ENCODE measurements at regions not wholly inside any gene's neighbourhood (a gene's known extent, or its start where the extent isn't known, plus 50 kb on each side); places are given as distances from the start of the nearest gene placed in this dataset.

- no peak for DNase-seq
These were observed 57.5 kb downstream of the OSR1 start for GRCh38 chr2:19300961-19301360.

- DNase-seq = no peak
These were observed 58.9 kb downstream of the OSR1 start for GRCh38 chr2:19299522-19299921.

DNA sequence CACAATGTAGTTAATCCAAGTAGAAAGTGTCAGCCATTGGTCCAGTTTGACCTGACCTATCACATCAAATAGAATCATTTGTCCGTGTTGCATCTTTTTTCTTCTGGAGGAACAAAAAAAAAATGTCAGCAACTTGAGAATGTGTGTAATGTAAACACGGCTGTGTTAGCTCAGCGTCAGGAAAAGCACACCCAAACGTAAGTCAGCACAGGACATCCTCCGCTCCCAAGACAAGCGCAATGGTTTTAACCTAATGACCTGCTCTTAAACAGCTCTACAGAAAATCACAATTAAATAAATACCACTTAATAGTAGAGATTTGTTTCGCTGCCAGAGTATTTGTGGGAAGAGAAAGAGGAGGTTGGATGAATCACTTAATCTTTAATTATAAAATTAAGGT lies 59.4 kb downstream of the OSR1 start:
- DNase-seq = no peak

DNA sequence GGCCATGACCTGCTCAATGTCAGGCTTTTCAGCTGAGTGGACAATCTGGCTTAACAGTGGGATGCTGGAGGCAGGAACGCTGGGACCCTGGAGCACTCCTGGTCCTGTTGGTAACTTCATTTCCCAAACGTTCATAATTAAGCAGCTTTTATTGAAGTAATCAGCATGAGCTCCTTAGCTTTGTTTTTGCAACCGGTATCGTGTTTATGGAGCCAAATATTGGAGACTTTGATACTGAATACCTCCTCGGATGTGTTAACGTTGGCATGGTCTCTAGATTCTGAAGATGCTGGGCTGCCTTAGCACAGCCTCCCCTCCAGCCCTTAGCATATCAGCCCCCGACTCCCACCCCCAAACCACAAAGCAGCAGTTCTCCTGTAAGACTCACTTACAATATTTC lies 60.7 kb downstream of the OSR1 start:
- no peak for DNase-seq

GRCh38 chr2:19295998-19296502 lies 62.4 kb downstream of the OSR1 start:
- DNase-seq = no peak

DNA sequence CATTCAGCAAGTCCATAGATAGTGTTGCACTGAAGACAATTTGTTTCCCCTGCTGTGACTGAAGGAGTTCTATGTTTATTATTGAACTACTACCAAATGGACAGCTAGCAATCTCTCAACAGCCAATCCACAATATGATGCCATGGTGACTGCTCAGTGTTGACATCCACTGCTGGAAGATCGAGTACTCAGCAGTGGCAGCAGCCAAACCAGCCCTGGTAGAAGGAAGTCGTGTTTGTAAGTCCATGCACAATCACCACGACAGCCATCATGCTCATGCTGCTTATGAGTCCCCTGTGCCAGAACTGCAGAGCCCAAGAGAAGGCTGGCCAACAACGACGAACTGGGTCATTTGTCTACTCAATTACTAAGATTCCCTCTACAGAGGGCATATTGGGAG lies 66.4 kb downstream of the OSR1 start:
- no peak for DNase-seq

GRCh38 chr2:19288291-19288690 lies 70.1 kb downstream of the OSR1 start:
- no peak for DNase-seq

GRCh38 chr2:19287324-19287723 lies 71.1 kb downstream of the OSR1 start:
- no peak for DNase-seq

DNA sequence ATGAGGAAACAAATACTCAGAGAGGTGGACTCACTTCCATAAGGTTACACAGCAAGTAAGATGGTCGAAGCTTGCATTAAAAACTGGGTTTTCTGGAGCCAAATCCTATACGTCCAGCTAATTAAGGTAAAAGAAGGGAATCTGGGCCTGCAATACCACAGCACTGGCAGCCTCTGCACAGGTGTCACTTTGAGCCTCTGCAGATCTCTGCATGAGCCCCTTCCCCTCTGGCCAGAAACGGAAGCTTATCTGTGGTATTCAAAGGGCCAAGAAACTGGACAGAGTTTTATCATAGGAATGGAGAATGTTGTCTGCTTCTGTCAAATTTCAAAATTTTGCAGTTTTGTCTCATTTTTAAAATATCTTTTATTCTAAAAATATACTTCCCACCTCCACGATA lies 76.1 kb downstream of the OSR1 start:
- no peak for DNase-seq

DNA sequence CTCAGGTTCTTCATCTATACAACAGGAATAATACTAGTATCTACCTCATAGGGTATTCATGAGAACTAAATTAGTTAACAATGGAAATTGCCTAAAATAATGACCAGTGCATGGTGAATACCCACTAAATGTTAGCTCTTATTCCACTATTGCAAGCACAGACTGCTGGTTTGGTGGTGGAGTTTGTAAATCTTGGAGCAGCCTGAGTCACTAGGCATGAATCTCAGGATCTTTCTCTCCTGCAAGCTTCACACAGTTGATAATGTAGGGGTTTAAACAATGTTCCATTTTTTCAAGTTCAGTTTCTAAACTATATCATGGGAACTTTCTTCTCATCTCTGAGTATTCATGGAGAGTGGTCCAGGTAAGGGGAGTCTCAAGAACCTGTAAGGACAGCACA lies 84.0 kb downstream of the OSR1 start:
- no peak for DNase-seq

- no peak for DNase-seq
These were observed 85.4 kb downstream of the OSR1 start for GRCh38 chr2:19272941-19273470.

GRCh38 chr2:19272039-19272438 lies 86.4 kb downstream of the OSR1 start:
- DNase-seq = no peak

- DNase-seq = no peak
These were observed 93.6 kb downstream of the OSR1 start for GRCh38 chr2:19264852-19265251.

DNA sequence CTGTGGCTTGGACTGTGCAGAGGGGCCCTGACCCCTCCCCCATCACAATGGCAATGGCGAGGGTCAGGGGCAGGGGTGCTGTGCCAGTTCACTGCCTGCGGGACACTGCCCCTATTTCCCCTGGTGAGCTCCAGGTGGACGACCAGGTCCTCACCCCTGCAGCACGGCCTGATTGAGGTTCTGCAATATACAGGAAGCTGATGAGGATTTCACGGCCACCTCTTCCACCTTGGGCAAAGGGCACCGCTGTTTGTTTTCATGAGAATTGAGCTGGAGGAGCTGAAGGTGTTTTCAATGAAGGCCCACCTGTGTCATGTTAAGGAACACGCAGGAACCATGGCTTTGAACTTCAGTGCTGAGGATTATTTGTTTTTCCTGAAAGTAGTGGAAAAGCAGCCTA lies 96.3 kb downstream of the OSR1 start:
- no peak for DNase-seq

- no peak for DNase-seq
These were observed 97.4 kb downstream of the OSR1 start for GRCh38 chr2:19261061-19261460.

GRCh38 chr2:19256121-19256601 lies 102.3 kb downstream of the OSR1 start:
- no peak for DNase-seq

DNA sequence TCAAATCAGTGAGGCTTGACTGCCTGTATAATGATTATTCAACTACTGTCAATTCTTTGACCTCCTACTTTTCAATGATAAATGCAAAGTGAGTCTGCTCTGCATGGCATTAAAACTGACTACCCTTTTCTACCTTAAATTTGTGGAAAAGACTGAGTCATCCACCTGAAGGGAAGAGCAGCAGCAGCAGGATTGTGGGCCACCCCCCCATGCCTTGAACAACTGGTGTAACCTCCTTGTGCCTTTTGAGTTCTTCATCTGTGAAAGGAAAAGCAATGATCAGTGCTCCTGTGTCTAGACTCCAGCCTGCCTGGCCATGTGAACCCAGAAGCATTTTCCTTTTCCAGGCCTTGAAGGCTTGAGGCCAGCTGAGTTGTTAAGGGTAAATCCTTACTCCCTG lies 102.9 kb downstream of the OSR1 start:
- DNase-seq = no peak

GRCh38 chr2:19251554-19251953 lies 106.9 kb downstream of the OSR1 start:
- DNase-seq = no peak

- no peak for DNase-seq
These were observed 107.5 kb downstream of the OSR1 start for GRCh38 chr2:19250906-19251305.

GRCh38 chr2:19247186-19247585 lies 111.2 kb downstream of the OSR1 start:
- no peak for DNase-seq

DNA sequence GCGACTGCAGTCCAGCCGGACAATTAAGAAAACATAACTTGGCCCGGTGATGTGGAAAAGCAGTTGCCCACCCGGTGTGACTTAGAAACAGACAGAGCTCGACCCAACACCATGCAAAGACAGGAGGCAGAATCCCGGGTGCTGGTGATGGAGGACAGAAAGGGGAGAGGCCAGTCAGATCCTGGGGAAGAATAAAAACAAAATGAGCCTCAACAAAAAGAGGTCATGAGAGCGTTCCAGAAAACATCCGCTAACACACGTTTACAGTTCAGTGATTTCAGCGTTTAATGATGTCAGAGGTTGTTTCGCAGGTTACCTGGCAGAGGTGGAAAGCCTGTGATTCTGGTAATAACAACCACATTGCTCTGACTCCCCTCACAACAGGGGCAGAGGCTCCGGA lies 111.9 kb downstream of the OSR1 start:
- peak; percentile 68 for DNase-seq

- DNase-seq = no peak
These were observed 113.7 kb downstream of the OSR1 start for GRCh38 chr2:19244460-19245363.

DNA sequence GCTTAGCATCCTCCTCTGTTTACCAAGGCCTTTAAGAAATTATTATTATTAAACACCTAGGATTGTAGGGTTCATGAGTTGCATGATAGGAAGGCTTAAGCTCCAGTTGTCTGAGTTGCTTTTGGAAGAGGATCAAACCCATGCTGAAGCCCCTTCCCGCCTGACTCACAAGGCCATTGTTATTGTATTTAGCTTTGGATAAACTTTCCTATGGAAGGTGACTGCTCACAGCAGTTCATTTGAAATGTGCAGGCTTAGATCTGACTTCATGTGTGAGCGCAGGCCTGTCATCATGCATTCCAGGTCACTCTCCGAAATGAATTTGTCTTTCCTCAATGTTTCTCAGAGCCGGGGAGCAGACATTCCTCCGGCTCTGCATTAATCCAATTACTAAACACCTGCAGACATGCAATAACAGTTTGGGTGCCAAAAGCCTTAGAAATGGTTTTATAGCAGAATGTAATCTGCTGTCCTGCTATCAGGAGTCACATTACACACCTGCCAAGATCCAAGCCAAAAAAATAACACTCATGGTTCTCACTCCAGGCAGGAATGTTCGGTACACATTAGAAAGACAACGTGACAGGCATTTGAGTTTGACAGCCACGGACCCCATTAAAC lies 119.9 kb downstream of the OSR1 start:
- DNase-seq = peak; percentile 59

GRCh38 chr2:19235308-19235707 lies 123.1 kb downstream of the OSR1 start:
- no peak for DNase-seq
